CD4-positive, alpha-beta T cell (primary cell): ENCODE measurements at regions not wholly inside any gene's neighbourhood (a gene's known extent, or its start where the extent isn't known, plus 50 kb on each side); places are given as distances from the start of the nearest gene placed in this dataset.

ENCODE experiments used
- ATAC-seq: fragments of 200-7000 bp; cut with Tn5 transposase; one replicate; pipeline ENCODE4 v1.10.0; 2022; ENCODE audit warnings: mild to moderate bottlenecking; ENCODE audit not compliant: poor library complexity
- CTCF ChIA-PET: fragments of 350-600 bp; sonication (Branson Sonifier 250); formaldehyde crosslinking; loops from one replicate; lab custom pipeline; 2021; ENCODE audit warnings: antibody characterized with exemption, inconsistent platforms; lab: Charles Lee
- POLR2A ChIA-PET: fragments of 350-600 bp; sonication (Branson Sonifier 250); formaldehyde crosslinking; loops from one replicate; lab custom pipeline; 2021; ENCODE audit warnings: antibody characterized with exemption, inconsistent platforms; lab: Charles Lee
- DNase-seq, 14 experiments: peaks; one replicate each; pipeline ENCODE4 v3.0.0-alpha.2; 2013 to 2020; ENCODE audit warnings: mixed read lengths in 2 of 14
- H3K27ac ChIP-seq, 2 donors: one replicate each; pipeline versions ENCODE4 v1.5.1 to v1.7.0; 2013; ENCODE audit warnings: low read length in 2 of 2, low read depth in 1 of 2, mild to moderate bottlenecking in 1 of 2
- H3K27me3 ChIP-seq, 2 experiments: 1 replicate in 1 of 2; 2 replicates in 1 of 2; pipeline versions ENCODE4 v1.6.1 to v1.7.0; 2013; ENCODE audit warnings: low read length in 2 of 2, control low read depth in 1 of 2, mild to moderate bottlenecking in 1 of 2, moderate library complexity in 1 of 2; ENCODE audit not compliant: insufficient read depth in 2 of 2, control insufficient read depth in 1 of 2
- H3K36me3 ChIP-seq: one replicate; pipeline ENCODE4 v1.6.1; 2013; ENCODE audit warnings: low read length, control low read depth; ENCODE audit not compliant: insufficient read depth
- H3K4me1 ChIP-seq: one replicate; pipeline ENCODE4 v1.6.1; 2013; ENCODE audit warnings: low read length, control low read depth; ENCODE audit not compliant: insufficient read depth
- H3K4me3 ChIP-seq: one replicate; pipeline ENCODE4 v1.5.1; 2013; ENCODE audit warnings: mild to moderate bottlenecking, low read length, moderate library complexity
- H3K9me3 ChIP-seq, 2 experiments: 1 replicate in 1 of 2; 2 replicates in 1 of 2; pipeline versions ENCODE4 v1.6.1 to v1.7.0; 2013; ENCODE audit warnings: low read length in 2 of 2, mild to moderate bottlenecking in 2 of 2, control low read depth in 1 of 2, moderate library complexity in 1 of 2; ENCODE audit not compliant: control insufficient read depth in 1 of 2, insufficient read depth in 1 of 2
- H3K27ac Mint-ChIP-seq: one replicate; pipeline ENCODE4 v1.8.0; 2020; ENCODE audit warnings: mixed read lengths
- H3K27me3 Mint-ChIP-seq: one replicate; pipeline ENCODE4 v1.8.0; 2021; ENCODE audit warnings: mixed read lengths
- H3K36me3 Mint-ChIP-seq: one replicate; pipeline ENCODE4 v1.8.0; 2021; ENCODE audit warnings: low read depth, mixed read lengths
- H3K4me1 Mint-ChIP-seq: one replicate; pipeline ENCODE4 v1.8.0; 2021; ENCODE audit warnings: low read depth, mixed read lengths
- H3K4me3 Mint-ChIP-seq: one replicate; pipeline ENCODE4 v1.8.0; 2020; ENCODE audit warnings: mild to moderate bottlenecking, mixed read lengths
- H3K9me3 Mint-ChIP-seq: one replicate; pipeline ENCODE4 v1.8.0; 2020; ENCODE audit warnings: mixed read lengths
- CTCF ChIP-seq: fragments of 200-600 bp; IDR thresholded peaks from one replicate; pipeline ENCODE4 v1.8.0; 2022; ENCODE audit warnings: antibody characterized with exemption, mild to moderate bottlenecking
- intact Hi-C, 2 experiments: fragments of 100-400 bp; cut with DNase I in 1 of 2; cut with micrococcal nuclease in 1 of 2; formaldehyde crosslinking; loops; one replicate each; pipeline versions ENCODE4 v1.15.1 to v1.9.0; 2023 to 2025; cut with DNase I, micrococcal nuclease

- Histone ChIP-seq H3K4me1 (no peaks in the 10 kb centered on the region), H3K27ac (no peak overlapping the region), H3K27me3 (peaks cover 0 to 3% of the 10 kb centered on the region in 2 experiments), H3K9me3 (peaks cover 0 to 8% of the 10 kb centered on the region in 2 experiments), H3K36me3 (no peaks in the 10 kb centered on the region), H3K4me3 (no peak overlapping the region)
- no peak for TF ChIP-seq CTCF
- CTCF ChIA-PET: no interaction called here
- no peaks in the 10 kb centered on the region for H3K9me3 Mint-ChIP-seq
- DNase-seq: no peak
- POLR2A ChIA-PET: no interaction called here
- H3K27ac Mint-ChIP-seq: no peak overlapping the region
- no peak overlapping the region for H3K4me3 Mint-ChIP-seq
- no peaks in the 10 kb centered on the region for H3K4me1 Mint-ChIP-seq
- H3K36me3 Mint-ChIP-seq: no peaks in the 10 kb centered on the region
- peaks cover 9% of the 10 kb centered on the region for H3K27me3 Mint-ChIP-seq
- intact Hi-C loops: no loop called here
- no peak for ATAC-seq
Observed at GRCh38 chr11:94680426-94680825, 87.7 kb upstream of the AMOTL1 start.

GRCh38 chr11:94681140-94681539, 87.0 kb upstream of the AMOTL1 start:
- Histone ChIP-seq H3K36me3 (no peaks in the 10 kb centered on the region), H3K9me3 (peaks cover 0 to 10% of the 10 kb centered on the region in 2 experiments), H3K4me3 (no peak overlapping the region), H3K27ac (no peak overlapping the region), H3K27me3 (peaks cover 0 to 3% of the 10 kb centered on the region in 2 experiments), H3K4me1 (no peaks in the 10 kb centered on the region)
- DNase-seq (no peak), ATAC-seq (no peak)
- Mint-ChIP-seq H3K4me1 (no peaks in the 10 kb centered on the region), H3K4me3 (no peak overlapping the region), H3K36me3 (no peaks in the 10 kb centered on the region), H3K27me3 (peaks cover 12% of the 10 kb centered on the region), H3K27ac (no peak overlapping the region), H3K9me3 (peaks cover 5% of the 10 kb centered on the region)
- ChIA-PET CTCF (no interaction called here), POLR2A (no interaction called here)
- TF ChIP-seq CTCF: no peak
- intact Hi-C loops: no loop called here

DNA sequence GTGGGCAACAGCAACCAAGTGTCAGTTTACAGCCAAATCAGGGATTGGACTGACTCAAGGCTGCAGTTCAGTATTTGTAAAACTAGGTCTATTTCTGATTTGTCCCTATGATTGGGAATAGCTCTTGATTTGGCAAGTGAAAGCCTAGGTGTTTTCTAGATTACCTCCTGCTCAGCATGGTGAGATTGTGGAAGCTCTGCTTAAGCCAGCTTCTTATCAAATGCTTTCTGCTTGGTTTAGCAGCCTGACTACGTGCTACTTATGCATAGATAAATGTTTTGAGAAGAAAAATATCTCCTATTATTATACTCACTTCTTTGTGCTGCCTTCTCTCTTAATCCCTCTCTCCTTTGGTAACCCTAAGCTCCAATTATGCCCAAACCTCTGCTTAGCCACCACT, 86.3 kb upstream of the AMOTL1 start:
- Histone ChIP-seq H3K27me3 (peaks cover 0 to 3% of the 10 kb centered on the region in 2 experiments), H3K27ac (no peak overlapping the region), H3K4me3 (no peak overlapping the region), H3K4me1 (no peaks in the 10 kb centered on the region), H3K36me3 (no peaks in the 10 kb centered on the region), H3K9me3 (peaks cover 0 to 12% of the 10 kb centered on the region in 2 experiments)
- no peaks in the 10 kb centered on the region for H3K36me3 Mint-ChIP-seq
- TF ChIP-seq CTCF: no peak
- peaks cover 5% of the 10 kb centered on the region for H3K9me3 Mint-ChIP-seq
- ChIA-PET CTCF (interaction anchor here (0.5 kb wide), 1 partner anchor 71 kb away, joined by 4 read pairs; no protein-coding TSS in a partner anchor), POLR2A (no interaction called here)
- peaks cover 15% of the 10 kb centered on the region for H3K27me3 Mint-ChIP-seq
- H3K4me3 Mint-ChIP-seq: no peak overlapping the region
- DNase-seq (no peak), ATAC-seq (no peak)
- intact Hi-C loops: no loop called here
- H3K4me1 Mint-ChIP-seq: no peaks in the 10 kb centered on the region
- H3K27ac Mint-ChIP-seq: no peak overlapping the region
